GM23338 (cell line): ENCODE measurements at regions not wholly inside any gene's neighbourhood (a gene's known extent, or its start where the extent isn't known, plus 50 kb on each side); places are given as distances from the start of the nearest gene placed in this dataset.

Experiments
- ATAC-seq: fragments of 200-7000 bp; cut with Tn5 transposase; 3 replicates; pipeline ENCODE4 v1.9.1; 2020
- DNase-seq: peaks from one replicate; pipeline ENCODE4 v3.0.0-alpha.2; 2015; ENCODE audit warnings: low spot score
- H2AFZ ChIP-seq: fragments of 200-600 bp; sonication (generic); 2 replicates; pipeline ENCODE4 v1.8.0; 2016; ENCODE audit warnings: antibody characterized with exemption, mild to moderate bottlenecking, moderate library complexity
- H3F3A ChIP-seq: fragments of 200-600 bp; sonication (generic); replicated peaks from 2 replicates; pipeline ENCODE4 v1.8.0; 2017; ENCODE audit warnings: antibody characterized with exemption, mixed run types, low read depth
- H3K27ac ChIP-seq: fragments of 200-600 bp; sonication (generic); 2 replicates; pipeline ENCODE4 v1.6.1; 2016; ENCODE audit warnings: low read depth
- H3K27me3 ChIP-seq: fragments of 200-600 bp; sonication (generic); 2 replicates; pipeline ENCODE4 v1.8.0; 2016; ENCODE audit warnings: mild to moderate bottlenecking, mixed run types, moderate library complexity; ENCODE audit not compliant: insufficient read depth
- H3K36me3 ChIP-seq: fragments of 200-600 bp; sonication (generic); 2 replicates; pipeline ENCODE4 v1.8.0; 2016; ENCODE audit warnings: mild to moderate bottlenecking; ENCODE audit not compliant: insufficient read depth
- H3K4me1 ChIP-seq: fragments of 200-600 bp; sonication (generic); 2 replicates; pipeline ENCODE4 v1.8.0; 2016; ENCODE audit warnings: mild to moderate bottlenecking, moderate library complexity; ENCODE audit not compliant: insufficient read depth
- H3K4me2 ChIP-seq: fragments of 200-600 bp; sonication (generic); 2 replicates; pipeline ENCODE4 v1.7.1; 2017; ENCODE audit warnings: mixed run types
- H3K4me3 ChIP-seq: fragments of 200-600 bp; sonication (generic); 2 replicates; pipeline ENCODE4 v1.6.1; 2016; ENCODE audit warnings: mixed run types
- H3K79me2 ChIP-seq: fragments of 200-600 bp; sonication (generic); replicated peaks from 2 replicates; pipeline ENCODE4 v1.8.0; 2017; ENCODE audit warnings: mild to moderate bottlenecking; ENCODE audit not compliant: insufficient read depth
- H3K9me2 ChIP-seq: fragments of 200-600 bp; sonication (generic); 2 replicates; pipeline ENCODE4 v1.8.0; 2017; ENCODE audit not compliant: insufficient read depth
- H4K20me1 ChIP-seq: fragments of 200-600 bp; sonication (generic); replicated peaks from 2 replicates; pipeline ENCODE4 v1.8.0; 2017; ENCODE audit warnings: mild to moderate bottlenecking; ENCODE audit not compliant: insufficient read depth
- H3K27ac Mint-ChIP-seq: 2 replicates; pipeline ENCODE4 v1.8.0; 2020; ENCODE audit warnings: inconsistent platforms, mild to moderate bottlenecking, moderate library complexity, mixed read lengths
- H3K27me3 Mint-ChIP-seq: 3 replicates; pipeline ENCODE4 v1.8.0; 2022; ENCODE audit warnings: low read depth, mild to moderate bottlenecking, moderate library complexity, mixed read lengths, inconsistent platforms; ENCODE audit not compliant: insufficient read depth, poor library complexity
- H3K36me3 Mint-ChIP-seq: 3 replicates; pipeline ENCODE4 v1.8.0; 2021; ENCODE audit warnings: low read depth, mild to moderate bottlenecking, inconsistent platforms, moderate library complexity, mixed read lengths
- H3K4me1 Mint-ChIP-seq: 3 replicates; pipeline ENCODE4 v1.8.0; 2020; ENCODE audit warnings: mild to moderate bottlenecking, inconsistent platforms, mixed read lengths
- H3K4me3 Mint-ChIP-seq: 3 replicates; pipeline ENCODE4 v1.8.0; 2021; ENCODE audit warnings: moderate library complexity, mild to moderate bottlenecking, inconsistent platforms, mixed read lengths
- H3K9me3 Mint-ChIP-seq: 3 replicates; pipeline ENCODE4 v1.8.0; 2020; ENCODE audit warnings: moderate library complexity, mild to moderate bottlenecking, inconsistent platforms, mixed read lengths
- CREB1 ChIP-seq: fragments of 250-450 bp; sonication (Bioruptor Pico); IDR thresholded peaks from 2 replicates; pipeline ENCODE4 v1.5.0; 2020; ENCODE audit warnings: low read depth, mild to moderate bottlenecking, moderate library complexity
- EZH2 ChIP-seq: fragments of 200-600 bp; sonication (generic); IDR thresholded peaks from one replicate; pipeline ENCODE4 v1.8.0; 2017; ENCODE audit warnings: antibody characterized with exemption, mild to moderate bottlenecking, low read depth; ENCODE audit not compliant: unreplicated experiment
- EZH2phosphoT487 ChIP-seq: fragments of 200-600 bp; sonication (generic); IDR thresholded peaks from one replicate; pipeline ENCODE4 v1.8.1; 2018; ENCODE audit warnings: antibody characterized with exemption; ENCODE audit not compliant: unreplicated experiment
- JUNB ChIP-seq: IDR thresholded peaks from one replicate; pipeline ENCODE4 v1.6.1; 2016; ENCODE audit warnings: antibody characterized with exemption; ENCODE audit not compliant: unreplicated experiment
- NANOG ChIP-seq: IDR thresholded peaks from 2 replicates; pipeline ENCODE4 v1.6.1; 2016; ENCODE audit warnings: antibody characterized with exemption, borderline replicate concordance
- POLR2AphosphoS5 ChIP-seq: IDR thresholded peaks from 2 replicates; pipeline ENCODE4 v1.6.1; 2016; ENCODE audit warnings: antibody characterized with exemption, low read depth
- STAT1 ChIP-seq: IDR thresholded peaks from one replicate; pipeline ENCODE4 v1.6.1; 2016; ENCODE audit warnings: antibody characterized with exemption; ENCODE audit not compliant: unreplicated experiment
- ZNF114 ChIP-seq: fragments of 250-450 bp; sonication (Bioruptor Pico); IDR thresholded peaks from 2 replicates; pipeline ENCODE4 v1.5.0; 2020; ENCODE audit warnings: mild to moderate bottlenecking, moderate library complexity
- ZNF331 ChIP-seq: fragments of 250-450 bp; sonication (Bioruptor Pico); IDR thresholded peaks from 2 replicates; pipeline ENCODE4 v1.5.0; 2020; ENCODE audit warnings: low read depth, mild to moderate bottlenecking, moderate library complexity
- TF ChIP-seq, protein P1 (sequence below): IDR thresholded peaks from 2 replicates; pipeline ENCODE4 v1.6.1; 2016; ENCODE audit warnings: antibody characterized with exemption
- TF ChIP-seq, protein P2 (sequence below): fragments of 250-450 bp; sonication (Bioruptor Pico); IDR thresholded peaks from 2 replicates; pipeline ENCODE4 v1.5.0; 2020; ENCODE audit warnings: mild to moderate bottlenecking, moderate library complexity
- TF ChIP-seq, protein P3 (sequence below): IDR thresholded peaks from one replicate; pipeline ENCODE4 v1.6.1; 2018; ENCODE audit warnings: antibody characterized with exemption; ENCODE audit not compliant: unreplicated experiment
- TF ChIP-seq, protein P4 (sequence below), 2 experiments: fragments of 200-600 bp in 1 of 2; sonication (generic) in 1 of 2; conservative IDR thresholded peaks; 2 replicates each; pipeline versions ENCODE4 v1.5.1 to v1.6.1; 2016 to 2017; ENCODE audit warnings: antibody characterized with exemption in 2 of 2, low read depth in 2 of 2, mild to moderate bottlenecking in 2 of 2, moderate library complexity in 1 of 2

DNA sequence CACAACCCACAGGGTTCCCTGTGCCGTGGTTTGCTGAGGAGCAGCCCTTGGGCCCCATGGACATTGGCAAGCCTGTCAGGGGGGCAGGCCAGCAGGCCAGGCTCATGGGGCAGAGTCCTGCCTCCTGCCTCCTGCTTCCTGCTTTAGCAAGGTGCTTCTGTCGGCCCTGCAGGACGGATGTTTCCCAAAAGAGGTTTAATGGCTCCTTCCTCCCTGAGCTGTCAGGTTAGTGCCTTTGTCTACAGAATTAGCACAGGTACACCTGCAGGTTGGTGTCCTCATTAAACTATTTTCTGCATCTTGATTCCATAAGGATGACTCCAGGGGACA is 152.3 kb downstream of the TTC32 start:
- H3K4me1 Mint-ChIP-seq = peaks cover 5% of the 10 kb centered on the region; the same call in 2 of the 3 replicates
- no peak overlapping the region for H3K4me2 ChIP-seq
- ATAC-seq = no peak
- H3K27me3 Mint-ChIP-seq = peaks cover 12% of the 10 kb centered on the region
- H3K36me3 ChIP-seq = no peaks in the 10 kb centered on the region
- no peaks in the 10 kb centered on the region for H3K9me3 Mint-ChIP-seq
- TF ChIP-seq CREB1 (no peak), JUNB (no peak), POLR2AphosphoS5 (no peak), ZNF114 (CRISPR knock-in tag) (no peak), EZH2phosphoT487 (no peak), STAT1 (no peak), EZH2 (no peak), NANOG (no peak), ZNF331 (CRISPR knock-in tag) (no peak)
- TF ChIP-seq, protein P1, sequence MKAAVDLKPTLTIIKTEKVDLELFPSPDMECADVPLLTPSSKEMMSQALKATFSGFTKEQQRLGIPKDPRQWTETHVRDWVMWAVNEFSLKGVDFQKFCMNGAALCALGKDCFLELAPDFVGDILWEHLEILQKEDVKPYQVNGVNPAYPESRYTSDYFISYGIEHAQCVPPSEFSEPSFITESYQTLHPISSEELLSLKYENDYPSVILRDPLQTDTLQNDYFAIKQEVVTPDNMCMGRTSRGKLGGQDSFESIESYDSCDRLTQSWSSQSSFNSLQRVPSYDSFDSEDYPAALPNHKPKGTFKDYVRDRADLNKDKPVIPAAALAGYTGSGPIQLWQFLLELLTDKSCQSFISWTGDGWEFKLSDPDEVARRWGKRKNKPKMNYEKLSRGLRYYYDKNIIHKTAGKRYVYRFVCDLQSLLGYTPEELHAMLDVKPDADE = no peak
- TF ChIP-seq, protein P2, sequence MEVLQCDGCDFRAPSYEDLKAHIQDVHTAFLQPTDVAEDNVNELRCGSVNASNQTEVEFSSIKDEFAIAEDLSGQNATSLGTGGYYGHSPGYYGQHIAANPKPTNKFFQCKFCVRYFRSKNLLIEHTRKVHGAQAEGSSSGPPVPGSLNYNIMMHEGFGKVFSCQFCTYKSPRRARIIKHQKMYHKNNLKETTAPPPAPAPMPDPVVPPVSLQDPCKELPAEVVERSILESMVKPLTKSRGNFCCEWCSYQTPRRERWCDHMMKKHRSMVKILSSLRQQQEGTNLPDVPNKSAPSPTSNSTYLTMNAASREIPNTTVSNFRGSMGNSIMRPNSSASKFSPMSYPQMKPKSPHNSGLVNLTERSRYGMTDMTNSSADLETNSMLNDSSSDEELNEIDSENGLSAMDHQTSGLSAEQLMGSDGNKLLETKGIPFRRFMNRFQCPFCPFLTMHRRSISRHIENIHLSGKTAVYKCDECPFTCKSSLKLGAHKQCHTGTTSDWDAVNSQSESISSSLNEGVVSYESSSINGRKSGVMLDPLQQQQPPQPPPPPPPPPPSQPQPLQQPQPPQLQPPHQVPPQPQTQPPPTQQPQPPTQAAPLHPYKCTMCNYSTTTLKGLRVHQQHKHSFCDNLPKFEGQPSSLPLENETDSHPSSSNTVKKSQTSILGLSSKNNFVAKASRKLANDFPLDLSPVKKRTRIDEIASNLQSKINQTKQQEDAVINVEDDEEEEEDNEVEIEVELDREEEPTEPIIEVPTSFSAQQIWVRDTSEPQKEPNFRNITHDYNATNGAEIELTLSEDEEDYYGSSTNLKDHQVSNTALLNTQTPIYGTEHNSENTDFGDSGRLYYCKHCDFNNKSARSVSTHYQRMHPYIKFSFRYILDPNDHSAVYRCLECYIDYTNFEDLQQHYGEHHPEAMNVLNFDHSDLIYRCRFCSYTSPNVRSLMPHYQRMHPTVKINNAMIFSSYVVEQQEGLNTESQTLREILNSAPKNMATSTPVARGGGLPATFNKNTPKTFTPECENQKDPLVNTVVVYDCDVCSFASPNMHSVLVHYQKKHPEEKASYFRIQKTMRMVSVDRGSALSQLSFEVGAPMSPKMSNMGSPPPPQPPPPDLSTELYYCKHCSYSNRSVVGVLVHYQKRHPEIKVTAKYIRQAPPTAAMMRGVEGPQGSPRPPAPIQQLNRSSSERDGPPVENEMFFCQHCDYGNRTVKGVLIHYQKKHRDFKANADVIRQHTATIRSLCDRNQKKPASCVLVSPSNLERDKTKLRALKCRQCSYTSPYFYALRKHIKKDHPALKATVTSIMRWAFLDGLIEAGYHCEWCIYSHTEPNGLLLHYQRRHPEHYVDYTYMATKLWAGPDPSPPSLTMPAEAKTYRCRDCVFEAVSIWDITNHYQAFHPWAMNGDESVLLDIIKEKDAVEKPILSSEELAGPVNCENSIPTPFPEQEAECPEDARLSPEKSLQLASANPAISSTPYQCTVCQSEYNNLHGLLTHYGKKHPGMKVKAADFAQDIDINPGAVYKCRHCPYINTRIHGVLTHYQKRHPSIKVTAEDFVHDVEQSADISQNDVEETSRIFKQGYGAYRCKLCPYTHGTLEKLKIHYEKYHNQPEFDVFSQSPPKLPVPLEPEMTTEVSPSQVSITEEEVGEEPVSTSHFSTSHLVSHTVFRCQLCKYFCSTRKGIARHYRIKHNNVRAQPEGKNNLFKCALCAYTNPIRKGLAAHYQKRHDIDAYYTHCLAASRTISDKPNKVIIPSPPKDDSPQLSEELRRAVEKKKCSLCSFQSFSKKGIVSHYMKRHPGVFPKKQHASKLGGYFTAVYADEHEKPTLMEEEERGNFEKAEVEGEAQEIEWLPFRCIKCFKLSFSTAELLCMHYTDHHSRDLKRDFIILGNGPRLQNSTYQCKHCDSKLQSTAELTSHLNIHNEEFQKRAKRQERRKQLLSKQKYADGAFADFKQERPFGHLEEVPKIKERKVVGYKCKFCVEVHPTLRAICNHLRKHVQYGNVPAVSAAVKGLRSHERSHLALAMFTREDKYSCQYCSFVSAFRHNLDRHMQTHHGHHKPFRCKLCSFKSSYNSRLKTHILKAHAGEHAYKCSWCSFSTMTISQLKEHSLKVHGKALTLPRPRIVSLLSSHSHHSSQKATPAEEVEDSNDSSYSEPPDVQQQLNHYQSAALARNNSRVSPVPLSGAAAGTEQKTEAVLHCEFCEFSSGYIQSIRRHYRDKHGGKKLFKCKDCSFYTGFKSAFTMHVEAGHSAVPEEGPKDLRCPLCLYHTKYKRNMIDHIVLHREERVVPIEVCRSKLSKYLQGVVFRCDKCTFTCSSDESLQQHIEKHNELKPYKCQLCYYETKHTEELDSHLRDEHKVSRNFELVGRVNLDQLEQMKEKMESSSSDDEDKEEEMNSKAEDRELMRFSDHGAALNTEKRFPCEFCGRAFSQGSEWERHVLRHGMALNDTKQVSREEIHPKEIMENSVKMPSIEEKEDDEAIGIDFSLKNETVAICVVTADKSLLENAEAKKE = no peak
- TF ChIP-seq, protein P3, sequence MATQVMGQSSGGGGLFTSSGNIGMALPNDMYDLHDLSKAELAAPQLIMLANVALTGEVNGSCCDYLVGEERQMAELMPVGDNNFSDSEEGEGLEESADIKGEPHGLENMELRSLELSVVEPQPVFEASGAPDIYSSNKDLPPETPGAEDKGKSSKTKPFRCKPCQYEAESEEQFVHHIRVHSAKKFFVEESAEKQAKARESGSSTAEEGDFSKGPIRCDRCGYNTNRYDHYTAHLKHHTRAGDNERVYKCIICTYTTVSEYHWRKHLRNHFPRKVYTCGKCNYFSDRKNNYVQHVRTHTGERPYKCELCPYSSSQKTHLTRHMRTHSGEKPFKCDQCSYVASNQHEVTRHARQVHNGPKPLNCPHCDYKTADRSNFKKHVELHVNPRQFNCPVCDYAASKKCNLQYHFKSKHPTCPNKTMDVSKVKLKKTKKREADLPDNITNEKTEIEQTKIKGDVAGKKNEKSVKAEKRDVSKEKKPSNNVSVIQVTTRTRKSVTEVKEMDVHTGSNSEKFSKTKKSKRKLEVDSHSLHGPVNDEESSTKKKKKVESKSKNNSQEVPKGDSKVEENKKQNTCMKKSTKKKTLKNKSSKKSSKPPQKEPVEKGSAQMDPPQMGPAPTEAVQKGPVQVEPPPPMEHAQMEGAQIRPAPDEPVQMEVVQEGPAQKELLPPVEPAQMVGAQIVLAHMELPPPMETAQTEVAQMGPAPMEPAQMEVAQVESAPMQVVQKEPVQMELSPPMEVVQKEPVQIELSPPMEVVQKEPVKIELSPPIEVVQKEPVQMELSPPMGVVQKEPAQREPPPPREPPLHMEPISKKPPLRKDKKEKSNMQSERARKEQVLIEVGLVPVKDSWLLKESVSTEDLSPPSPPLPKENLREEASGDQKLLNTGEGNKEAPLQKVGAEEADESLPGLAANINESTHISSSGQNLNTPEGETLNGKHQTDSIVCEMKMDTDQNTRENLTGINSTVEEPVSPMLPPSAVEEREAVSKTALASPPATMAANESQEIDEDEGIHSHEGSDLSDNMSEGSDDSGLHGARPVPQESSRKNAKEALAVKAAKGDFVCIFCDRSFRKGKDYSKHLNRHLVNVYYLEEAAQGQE = no peak
- TF ChIP-seq, protein P4, sequence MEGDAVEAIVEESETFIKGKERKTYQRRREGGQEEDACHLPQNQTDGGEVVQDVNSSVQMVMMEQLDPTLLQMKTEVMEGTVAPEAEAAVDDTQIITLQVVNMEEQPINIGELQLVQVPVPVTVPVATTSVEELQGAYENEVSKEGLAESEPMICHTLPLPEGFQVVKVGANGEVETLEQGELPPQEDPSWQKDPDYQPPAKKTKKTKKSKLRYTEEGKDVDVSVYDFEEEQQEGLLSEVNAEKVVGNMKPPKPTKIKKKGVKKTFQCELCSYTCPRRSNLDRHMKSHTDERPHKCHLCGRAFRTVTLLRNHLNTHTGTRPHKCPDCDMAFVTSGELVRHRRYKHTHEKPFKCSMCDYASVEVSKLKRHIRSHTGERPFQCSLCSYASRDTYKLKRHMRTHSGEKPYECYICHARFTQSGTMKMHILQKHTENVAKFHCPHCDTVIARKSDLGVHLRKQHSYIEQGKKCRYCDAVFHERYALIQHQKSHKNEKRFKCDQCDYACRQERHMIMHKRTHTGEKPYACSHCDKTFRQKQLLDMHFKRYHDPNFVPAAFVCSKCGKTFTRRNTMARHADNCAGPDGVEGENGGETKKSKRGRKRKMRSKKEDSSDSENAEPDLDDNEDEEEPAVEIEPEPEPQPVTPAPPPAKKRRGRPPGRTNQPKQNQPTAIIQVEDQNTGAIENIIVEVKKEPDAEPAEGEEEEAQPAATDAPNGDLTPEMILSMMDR (conservative IDR thresholded peaks at IDR 0.05; ENCODE audit: low read depth in 2 of 2) = no peak
- H3K27me3 ChIP-seq = no peaks in the 10 kb centered on the region
- no peaks in the 10 kb centered on the region for H4K20me1 ChIP-seq
- no peaks in the 10 kb centered on the region for H3K9me2 ChIP-seq
- no peak overlapping the region for H3K4me3 ChIP-seq
- no peak overlapping the region for H3K27ac ChIP-seq
- H3K4me3 Mint-ChIP-seq = no peak overlapping the region
- no peak overlapping the region for H3K27ac Mint-ChIP-seq
- no peaks in the 10 kb centered on the region for H3K4me1 ChIP-seq
- no peak overlapping the region for H2AFZ ChIP-seq
- no peaks in the 10 kb centered on the region for H3K79me2 ChIP-seq
- DNase-seq = no peak
- H3F3A ChIP-seq = no peaks in the 10 kb centered on the region
- H3K36me3 Mint-ChIP-seq = no peaks in the 10 kb centered on the region
